Esophagus squamous epithelium (tissue), 5 donors: ENCODE measurements at regions not wholly inside any gene's neighbourhood (a gene's known extent, or its start where the extent isn't known, plus 50 kb on each side); places are given as distances from the start of the nearest gene placed in this dataset.

Experiments
- DNase-seq: peaks from one replicate; lab custom pipeline; 2025; lab: John Stamatoyannopoulos, UW
- H3K27ac ChIP-seq, 4 donors: fragments of 200-600 bp; sonication (generic); one replicate each; pipeline ENCODE4 v1.5.1; 2016 to 2019; ENCODE audit warnings: mild to moderate bottlenecking in 1 of 4
- H3K27me3 ChIP-seq, 4 donors: fragments of 200-600 bp; sonication (generic); 1 replicate in 3 of 4; 2 replicates in 1 of 4; pipeline versions ENCODE4 v1.5.1 to v1.6.0; 2017 to 2021; ENCODE audit warnings: antibody characterized with exemption in 1 of 4
- H3K36me3 ChIP-seq, 3 donors: fragments of 200-600 bp; sonication (generic); one replicate each; pipeline ENCODE4 v1.5.1; 2016 to 2019
- H3K4me1 ChIP-seq, 3 donors: fragments of 200-600 bp; sonication (generic); one replicate each; pipeline ENCODE4 v1.5.1; 2017 to 2019
- H3K4me3 ChIP-seq, 4 donors: fragments of 200-600 bp; sonication (generic); 1 replicate in 3 of 4; 2 replicates in 1 of 4; pipeline ENCODE4 v1.5.1; 2016 to 2019; ENCODE audit warnings: mild to moderate bottlenecking in 2 of 4, moderate library complexity in 1 of 4
- H3K9me3 ChIP-seq, 3 donors: fragments of 200-600 bp; sonication (generic); one replicate each; pipeline ENCODE4 v1.5.1; 2016 to 2019
- POLR2A ChIP-seq, 4 donors: fragments of 450-650 bp; IDR thresholded peaks; one replicate each; pipeline ENCODE4 v1.6.1; 2017; ENCODE audit warnings: antibody characterized with exemption in 4 of 4, mild to moderate bottlenecking in 4 of 4, moderate library complexity in 3 of 4
- WGBS, 2 donors: methylation state at CpG; one replicate each; pipeline ENCODE4 v1.1.5; 2018; 5-methylcytosine and 5-hydroxymethylcytosine counted together
- intact Hi-C: fragments of 100-400 bp; cut with DNase I; formaldehyde crosslinking; loops from one replicate; pipeline ENCODE4 v1.15.0; 2022
- TF ChIP-seq, protein P1 (sequence below), 6 experiments: fragments of 450-650 bp in 4 of 6; fragments of 200-600 bp in 2 of 6; sonication (generic) in 2 of 6; IDR thresholded peaks; one replicate each; pipeline ENCODE4 v1.5.1; 2016 to 2019; ENCODE audit warnings: antibody characterized with exemption in 6 of 6, mild to moderate bottlenecking in 4 of 6, moderate library complexity in 4 of 6
- donor health status: DM: yes; HTN: yes; CAD: no.

DNA sequence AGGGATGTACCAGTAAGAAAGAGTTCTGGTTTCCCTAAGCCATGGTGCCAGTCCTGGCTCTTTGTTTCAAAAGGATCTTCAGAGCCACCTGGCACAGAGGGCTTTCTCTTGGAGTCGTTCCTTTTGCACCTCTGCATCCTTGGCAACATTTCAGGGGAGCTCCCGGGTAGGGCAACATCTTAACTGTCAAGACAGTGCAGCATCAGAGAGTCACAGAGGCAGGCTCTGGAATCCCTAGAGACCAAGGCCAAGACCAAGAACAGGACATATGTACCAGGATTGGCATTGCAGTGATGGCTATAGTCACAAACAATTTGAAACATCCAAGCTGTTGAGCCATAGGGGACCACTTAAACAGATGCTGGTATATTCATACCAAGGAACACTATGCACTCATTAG, 129.4 kb upstream of the ADPGK start:
- DNase-seq, result no peak
- Histone ChIP-seq H3K9me3 (no peaks in the 10 kb centered on the region), H3K36me3 (no peaks in the 10 kb centered on the region), H3K27me3 (no peaks in the 10 kb centered on the region), H3K27ac (no peak overlapping the region), H3K4me1 (no peaks in the 10 kb centered on the region), H3K4me3 (no peak overlapping the region)
- WGBS, 2 donors, result 35 to 61% methylated on average over 2 of the region's 2 CpGs
- TF ChIP-seq, protein P1, sequence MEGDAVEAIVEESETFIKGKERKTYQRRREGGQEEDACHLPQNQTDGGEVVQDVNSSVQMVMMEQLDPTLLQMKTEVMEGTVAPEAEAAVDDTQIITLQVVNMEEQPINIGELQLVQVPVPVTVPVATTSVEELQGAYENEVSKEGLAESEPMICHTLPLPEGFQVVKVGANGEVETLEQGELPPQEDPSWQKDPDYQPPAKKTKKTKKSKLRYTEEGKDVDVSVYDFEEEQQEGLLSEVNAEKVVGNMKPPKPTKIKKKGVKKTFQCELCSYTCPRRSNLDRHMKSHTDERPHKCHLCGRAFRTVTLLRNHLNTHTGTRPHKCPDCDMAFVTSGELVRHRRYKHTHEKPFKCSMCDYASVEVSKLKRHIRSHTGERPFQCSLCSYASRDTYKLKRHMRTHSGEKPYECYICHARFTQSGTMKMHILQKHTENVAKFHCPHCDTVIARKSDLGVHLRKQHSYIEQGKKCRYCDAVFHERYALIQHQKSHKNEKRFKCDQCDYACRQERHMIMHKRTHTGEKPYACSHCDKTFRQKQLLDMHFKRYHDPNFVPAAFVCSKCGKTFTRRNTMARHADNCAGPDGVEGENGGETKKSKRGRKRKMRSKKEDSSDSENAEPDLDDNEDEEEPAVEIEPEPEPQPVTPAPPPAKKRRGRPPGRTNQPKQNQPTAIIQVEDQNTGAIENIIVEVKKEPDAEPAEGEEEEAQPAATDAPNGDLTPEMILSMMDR (IDR thresholded peaks at IDR 0.05), result no peak
- no peak for TF ChIP-seq POLR2A (IDR thresholded peaks at IDR 0.05)
- intact Hi-C loops, result no loop called here

DNA sequence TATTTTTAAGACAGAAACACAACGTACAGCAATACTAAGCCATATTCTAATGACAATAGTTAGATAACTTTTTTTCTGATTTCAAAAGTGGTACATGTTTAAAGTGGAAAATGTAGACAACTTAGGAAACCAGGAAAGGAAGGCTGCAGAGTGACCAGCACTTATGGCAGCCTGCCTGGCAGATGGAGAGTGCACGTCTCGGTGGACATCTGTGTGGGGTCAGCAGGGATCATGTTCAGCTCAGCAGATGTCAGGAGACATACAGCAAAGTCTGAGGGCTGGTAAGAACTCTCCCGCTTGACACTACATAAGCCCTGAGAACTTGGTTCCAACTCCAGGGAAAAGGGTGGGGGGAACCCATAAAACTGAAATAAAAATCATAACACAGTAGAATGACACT, 128.6 kb upstream of the ADPGK start:
- Histone ChIP-seq H3K27me3 (no peaks in the 10 kb centered on the region), H3K4me3 (no peak overlapping the region), H3K4me1 (no peaks in the 10 kb centered on the region), H3K27ac (no peak overlapping the region), H3K36me3 (no peaks in the 10 kb centered on the region), H3K9me3 (no peaks in the 10 kb centered on the region)
- 53% methylated on average over 4 of the region's 4 CpGs for WGBS, 2 donors
- no peak for TF ChIP-seq POLR2A (IDR thresholded peaks at IDR 0.05)
- TF ChIP-seq, protein P1 (IDR thresholded peaks at IDR 0.05), result no peak
- DNase-seq, result no peak
- intact Hi-C loops, result no loop called here

DNA sequence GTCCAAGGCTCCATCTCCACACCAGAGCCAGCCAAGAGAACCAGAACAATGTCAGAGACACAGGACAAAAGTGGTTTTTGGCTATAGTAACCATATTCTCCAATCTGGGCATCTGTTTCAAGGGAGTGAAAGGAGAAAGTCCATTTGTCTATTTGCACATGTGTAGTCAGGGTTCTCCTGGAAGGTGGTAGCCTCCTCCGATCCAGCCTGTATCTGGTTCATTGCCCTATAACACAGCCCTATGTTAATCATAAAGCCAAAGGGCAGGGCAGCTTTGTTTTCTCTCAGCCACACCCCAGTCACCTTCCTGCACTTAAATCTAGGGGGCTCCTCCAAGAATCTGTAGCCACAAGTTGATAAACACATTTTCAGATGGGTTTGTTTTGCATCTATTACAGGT, 128.1 kb upstream of the ADPGK start:
- TF ChIP-seq POLR2A (IDR thresholded peaks at IDR 0.05), result no peak
- TF ChIP-seq, protein P1 (IDR thresholded peaks at IDR 0.05), result no peak
- Histone ChIP-seq H3K36me3 (no peaks in the 10 kb centered on the region), H3K4me3 (no peak overlapping the region), H3K27ac (no peak overlapping the region), H3K9me3 (no peaks in the 10 kb centered on the region), H3K4me1 (no peaks in the 10 kb centered on the region), H3K27me3 (no peaks in the 10 kb centered on the region)
- intact Hi-C loops, result no loop called here
- WGBS, 2 donors, result 86 to 100% methylated on average over 1 of the region's 1 CpG
- DNase-seq, result no peak

DNA sequence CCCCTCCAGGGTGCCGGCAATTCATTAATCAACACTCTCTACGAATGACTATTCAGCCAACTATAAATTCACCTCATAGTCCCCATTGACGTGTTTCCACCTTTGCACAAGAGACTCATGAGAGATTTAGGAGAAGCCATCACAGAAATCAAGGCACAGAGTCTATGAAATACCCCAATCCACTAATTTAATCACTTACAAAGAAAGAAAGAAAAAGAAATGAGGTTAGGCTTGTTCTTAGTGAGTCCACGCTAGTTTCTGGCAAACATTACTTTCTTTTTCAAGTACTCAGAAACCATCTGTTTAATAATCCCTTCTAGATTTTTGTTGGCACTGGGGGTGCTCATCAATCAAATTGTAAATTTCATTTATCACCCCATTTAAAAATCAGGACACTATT, 125.2 kb upstream of the ADPGK start:
- WGBS, 2 donors, result 47 to 58% methylated on average over 4 of the region's 4 CpGs

DNA sequence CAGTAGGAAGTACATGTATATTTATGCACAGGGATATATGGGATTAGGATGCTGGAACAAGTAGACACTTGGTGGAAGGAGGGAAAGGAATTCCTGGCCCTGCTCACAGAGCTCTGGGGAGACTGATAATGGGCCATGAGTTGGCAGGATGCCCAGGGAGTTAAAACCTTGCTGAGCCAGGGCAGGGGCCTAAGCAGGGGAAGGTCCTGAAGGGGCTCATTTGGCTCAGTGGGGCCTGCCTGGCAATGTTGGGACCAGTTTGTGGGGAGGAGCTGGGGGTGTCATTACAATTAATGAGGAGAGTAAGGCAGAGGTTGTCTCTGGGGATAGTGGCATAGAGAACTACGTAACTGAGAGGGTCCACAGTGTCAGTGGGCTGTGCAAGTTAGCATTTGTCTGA, 124.2 kb upstream of the ADPGK start:
- no peak for DNase-seq
- intact Hi-C loops, result no loop called here
- 50 to 75% methylated on average over 1 of the region's 1 CpG for WGBS, 2 donors

More for the DNA sequence above, 125.2 kb upstream of the ADPGK start:
- Histone ChIP-seq H3K4me1 (no peaks in the 10 kb centered on the region), H3K36me3 (no peaks in the 10 kb centered on the region), H3K4me3 (no peak overlapping the region), H3K27me3 (no peaks in the 10 kb centered on the region), H3K27ac (no peak overlapping the region), H3K9me3 (no peaks in the 10 kb centered on the region)
- intact Hi-C loops, result no loop called here
- TF ChIP-seq POLR2A (IDR thresholded peaks at IDR 0.05), result no peak
- TF ChIP-seq, protein P1 (IDR thresholded peaks at IDR 0.05), result no peak
- no peak for DNase-seq

More for the DNA sequence above, 124.2 kb upstream of the ADPGK start:
- peaks cover 0 to 5% (median 3%) of the 10 kb centered on the region in 3 donors for H3K4me1 ChIP-seq
- no peak overlapping the region for H3K4me3 ChIP-seq
- H3K36me3 ChIP-seq, result no peaks in the 10 kb centered on the region
- no peak overlapping the region for H3K27ac ChIP-seq
- no peaks in the 10 kb centered on the region for H3K9me3 ChIP-seq
- TF ChIP-seq POLR2A (IDR thresholded peaks at IDR 0.05), result no peak
- TF ChIP-seq, protein P1 (IDR thresholded peaks at IDR 0.05), result no peak
- H3K27me3 ChIP-seq, result peaks cover 0 to 9% (median 0%) of the 10 kb centered on the region in 4 donors
